ENCODE measurements at regions not wholly inside any gene's neighbourhood (a gene's known extent, or its start where the extent isn't known, plus 50 kb on each side); places are given as distances from the start of the nearest gene placed in this dataset.
"Not testable (repeated sequence)": the region's sequence is repeated elsewhere in the genome, so short reads cannot be mapped to it uniquely, and the experiment has no call there.

- DNase-seq (ENCODE audit: low spot score) = no peak
Measured at GRCh38 chr2:237217995-237218616, 132.4 kb downstream of the COPS8 start.

- DNase-seq (ENCODE audit: low spot score) = no peak
Measured at GRCh38 chr2:237218756-237219155, 133.1 kb downstream of the COPS8 start.

GRCh38 chr2:237219826-237220225 lies 134.1 kb downstream of the COPS8 start:
- no peak for DNase-seq (ENCODE audit: low spot score)

- DNase-seq (ENCODE audit: low spot score) = no peak
Measured at GRCh38 chr2:237221443-237221842, 135.8 kb downstream of the COPS8 start.

- DNase-seq (ENCODE audit: low spot score) = no peak
Measured at GRCh38 chr2:237222178-237222577, 136.5 kb downstream of the COPS8 start.

GRCh38 chr2:237222601-237223041 lies 136.9 kb downstream of the COPS8 start:
- no peak for DNase-seq (ENCODE audit: low spot score)

GRCh38 chr2:237223201-237223861 lies 137.6 kb downstream of the COPS8 start:
- DNase-seq (ENCODE audit: low spot score) = no peak

GRCh38 chr2:237227190-237227589 lies 141.5 kb downstream of the COPS8 start:
- DNase-seq (ENCODE audit: low spot score) = no peak

- DNase-seq (ENCODE audit: low spot score) = no peak
Measured at GRCh38 chr2:237227592-237228280, 142.0 kb downstream of the COPS8 start.

- DNase-seq (ENCODE audit: low spot score) = no peak
Measured at GRCh38 chr2:237228281-237228625, 142.6 kb downstream of the COPS8 start.

- DNase-seq (ENCODE audit: low spot score) = no peak
Measured at GRCh38 chr2:237229905-237230304, 144.2 kb downstream of the COPS8 start.

- DNase-seq (ENCODE audit: low spot score) = no peak
Measured at GRCh38 chr2:237230355-237230754, 144.7 kb downstream of the COPS8 start.

- DNase-seq (ENCODE audit: low spot score) = no peak
Measured at GRCh38 chr2:237231593-237231992, 145.9 kb downstream of the COPS8 start.

- no peak for DNase-seq (ENCODE audit: low spot score)
Measured at GRCh38 chr2:237232166-237232565, 146.5 kb downstream of the COPS8 start.

- DNase-seq (ENCODE audit: low spot score) = no peak
Measured at GRCh38 chr2:237234268-237234667, 148.6 kb downstream of the COPS8 start.

- DNase-seq (ENCODE audit: low spot score) = no peak
Measured at GRCh38 chr2:237235383-237236095, 149.8 kb downstream of the COPS8 start.

- no peak for DNase-seq (ENCODE audit: low spot score)
Measured at GRCh38 chr2:237236188-237236587, 150.5 kb downstream of the COPS8 start.

- DNase-seq (ENCODE audit: low spot score) = no peak
Measured at GRCh38 chr2:237238249-237238648, 152.6 kb downstream of the COPS8 start.

- no peak for DNase-seq (ENCODE audit: low spot score)
Measured at GRCh38 chr2:237240252-237240651, 154.6 kb downstream of the COPS8 start.

GRCh38 chr2:237240868-237241267 lies 155.2 kb downstream of the COPS8 start:
- not testable (repeated sequence) for DNase-seq (ENCODE audit: low spot score)

- no peak for DNase-seq (ENCODE audit: low spot score)
Measured at GRCh38 chr2:237242091-237242536, 156.4 kb downstream of the COPS8 start.

- no peak for DNase-seq (ENCODE audit: low spot score)
Measured at GRCh38 chr2:237243487-237243886, 157.8 kb downstream of the COPS8 start.

- no peak for DNase-seq (ENCODE audit: low spot score)
Measured at GRCh38 chr2:237244178-237244577, 158.5 kb downstream of the COPS8 start.
